ENCODE measurements at regions not wholly inside any gene's neighbourhood (a gene's known extent, or its start where the extent isn't known, plus 50 kb on each side); places are given as distances from the start of the nearest gene placed in this dataset.

DNA sequence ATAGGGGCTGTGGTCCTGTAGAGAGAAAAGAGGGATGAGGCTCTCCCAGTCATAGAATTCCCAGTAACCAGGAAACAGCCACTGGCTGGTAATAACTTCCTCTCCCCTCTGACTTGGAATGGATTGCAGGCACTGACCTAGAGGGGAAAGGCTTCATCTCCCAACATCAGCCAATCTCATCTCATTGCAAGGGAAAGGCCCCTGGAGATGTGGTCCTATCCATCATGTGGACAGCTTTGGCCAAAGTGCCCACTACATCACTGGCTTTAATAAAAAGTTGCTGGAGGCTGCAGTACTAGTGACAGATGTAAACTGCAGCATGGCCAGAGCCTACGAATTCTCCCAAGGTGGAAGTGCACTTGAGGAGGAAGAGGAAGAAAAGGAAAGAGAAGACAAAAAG, 820.5 kb upstream of the CELF4 start:
- no peak for DNase-seq (ENCODE audit: low read depth, low spot score)

DNA sequence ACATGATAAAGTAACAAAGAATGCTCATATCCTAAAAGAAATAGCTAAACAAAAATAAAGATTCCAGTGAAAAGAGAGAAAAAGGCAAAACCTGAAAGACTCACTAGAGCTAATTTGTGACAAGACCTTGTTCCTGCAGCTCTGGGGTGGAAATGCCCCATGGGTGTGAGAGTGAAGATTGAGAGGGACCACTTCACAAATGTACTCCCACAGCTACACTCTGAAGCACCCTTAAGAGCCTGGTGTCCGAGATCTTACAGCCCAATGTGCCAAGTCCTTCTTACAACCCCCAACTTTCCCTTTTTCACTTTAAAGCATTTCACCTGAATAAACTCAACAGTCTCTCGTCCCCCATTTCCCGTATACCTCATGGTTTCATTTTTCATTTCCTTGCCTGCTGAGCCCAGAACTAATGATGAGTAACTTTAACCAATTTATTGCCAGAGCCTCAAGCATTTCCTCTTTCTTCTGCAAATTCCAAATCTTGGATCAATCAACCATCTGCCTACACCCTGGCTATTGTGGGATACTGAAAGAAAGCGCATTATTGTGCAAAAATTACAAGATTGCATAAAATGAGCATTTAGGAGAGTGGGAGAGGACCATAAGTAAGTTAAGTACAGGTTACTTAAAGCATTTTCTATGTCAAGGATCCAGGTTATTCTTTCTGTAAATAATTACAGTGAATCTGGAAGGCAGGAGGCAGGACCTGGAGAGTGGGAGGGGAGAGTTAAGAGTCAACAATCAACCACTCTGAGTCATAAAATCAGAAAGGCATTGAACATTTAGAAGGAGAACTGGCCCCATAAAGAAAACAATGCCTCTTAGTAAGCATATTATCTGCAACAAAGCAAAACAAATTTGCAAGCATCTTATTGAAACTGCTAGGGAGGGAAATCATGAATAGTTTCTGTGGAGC, 804.4 kb upstream of the CELF4 start:
- no peak for DNase-seq (ENCODE audit: low read depth, low spot score)

DNA sequence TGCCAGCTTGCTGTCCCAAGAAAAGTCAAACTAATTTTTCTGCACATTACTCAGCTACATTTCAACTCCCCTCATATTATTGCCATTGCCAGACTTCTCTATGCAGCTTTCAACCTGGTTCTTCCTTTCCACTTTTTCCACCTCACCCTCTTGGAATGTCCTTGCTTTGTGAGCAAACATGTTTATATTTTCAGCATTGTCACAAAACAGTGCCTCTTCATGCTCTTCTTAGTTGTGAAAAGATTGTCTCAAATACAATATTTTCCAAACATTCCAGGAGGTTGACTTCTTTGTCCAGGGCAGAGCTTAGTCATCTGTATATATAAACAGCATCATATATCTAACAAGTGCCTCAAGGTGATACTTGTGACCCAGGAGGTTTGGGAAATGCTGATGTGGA, 803.3 kb upstream of the CELF4 start:
- DNase-seq (ENCODE audit: low read depth, low spot score): no peak

DNA sequence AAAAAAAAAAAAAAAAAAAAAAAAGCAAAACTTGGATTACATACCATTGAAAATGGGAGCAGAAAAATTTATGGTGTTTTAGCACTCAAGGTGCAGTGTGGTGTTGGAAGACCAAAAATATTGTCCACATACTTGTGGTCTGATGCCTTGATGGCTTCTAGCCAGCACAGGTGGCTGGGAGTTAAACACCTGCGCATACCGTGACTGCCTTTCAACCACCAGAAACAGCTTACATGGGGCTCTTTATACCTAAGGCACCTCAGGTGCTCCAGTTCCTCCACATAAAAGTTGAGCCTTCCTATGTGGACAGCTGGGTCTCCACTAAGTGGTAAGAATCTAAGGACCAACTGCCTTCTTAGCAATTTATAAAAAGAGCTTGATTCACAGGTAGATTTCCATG, 802.6 kb upstream of the CELF4 start:
- no peak for DNase-seq (ENCODE audit: low read depth, low spot score)

DNA sequence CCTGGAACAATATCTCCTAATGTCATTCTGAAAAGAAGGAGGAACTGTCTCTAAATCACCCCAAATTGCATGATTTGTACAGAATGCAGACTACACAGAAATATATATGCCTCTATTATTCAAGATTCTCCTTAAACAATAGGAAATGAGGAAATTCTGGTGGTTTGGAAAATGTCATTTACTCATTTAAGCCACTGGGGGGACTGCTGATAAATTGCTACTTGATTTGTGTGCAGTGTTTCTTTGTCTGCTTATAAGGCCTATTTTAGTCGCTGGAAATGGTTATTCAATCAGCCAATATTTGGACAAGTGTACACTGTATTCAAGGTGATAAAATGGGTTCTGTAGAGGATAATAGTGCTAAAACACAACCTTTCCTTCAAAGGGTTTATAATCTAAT, 801.9 kb upstream of the CELF4 start:
- no peak for DNase-seq (ENCODE audit: low read depth, low spot score)

DNA sequence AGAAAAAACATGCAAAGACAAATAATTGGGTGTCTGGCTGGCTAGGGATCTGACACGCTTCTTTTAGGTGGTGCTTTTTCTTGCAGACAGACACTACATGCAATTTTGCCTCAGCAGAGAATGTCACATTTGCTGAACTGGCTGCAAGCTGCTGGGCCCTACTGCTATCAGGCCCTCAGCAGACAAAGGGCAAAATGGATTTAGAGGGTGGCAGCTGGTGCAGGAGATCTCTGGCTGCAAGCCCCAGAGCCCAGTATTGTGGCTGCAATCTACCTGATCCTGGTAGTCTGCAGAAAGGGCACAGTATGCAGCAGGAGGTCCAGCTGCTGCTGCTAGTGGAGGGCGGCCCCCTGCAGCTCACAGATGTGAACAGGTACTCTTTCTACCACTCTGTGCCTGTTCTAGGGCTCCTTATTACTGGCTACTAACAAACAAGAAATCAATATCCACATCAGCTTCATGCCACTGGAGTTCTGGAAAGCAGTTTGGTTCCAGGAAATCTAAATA, 796.7 kb upstream of the CELF4 start:
- no peak for DNase-seq (ENCODE audit: low read depth, low spot score)

DNA sequence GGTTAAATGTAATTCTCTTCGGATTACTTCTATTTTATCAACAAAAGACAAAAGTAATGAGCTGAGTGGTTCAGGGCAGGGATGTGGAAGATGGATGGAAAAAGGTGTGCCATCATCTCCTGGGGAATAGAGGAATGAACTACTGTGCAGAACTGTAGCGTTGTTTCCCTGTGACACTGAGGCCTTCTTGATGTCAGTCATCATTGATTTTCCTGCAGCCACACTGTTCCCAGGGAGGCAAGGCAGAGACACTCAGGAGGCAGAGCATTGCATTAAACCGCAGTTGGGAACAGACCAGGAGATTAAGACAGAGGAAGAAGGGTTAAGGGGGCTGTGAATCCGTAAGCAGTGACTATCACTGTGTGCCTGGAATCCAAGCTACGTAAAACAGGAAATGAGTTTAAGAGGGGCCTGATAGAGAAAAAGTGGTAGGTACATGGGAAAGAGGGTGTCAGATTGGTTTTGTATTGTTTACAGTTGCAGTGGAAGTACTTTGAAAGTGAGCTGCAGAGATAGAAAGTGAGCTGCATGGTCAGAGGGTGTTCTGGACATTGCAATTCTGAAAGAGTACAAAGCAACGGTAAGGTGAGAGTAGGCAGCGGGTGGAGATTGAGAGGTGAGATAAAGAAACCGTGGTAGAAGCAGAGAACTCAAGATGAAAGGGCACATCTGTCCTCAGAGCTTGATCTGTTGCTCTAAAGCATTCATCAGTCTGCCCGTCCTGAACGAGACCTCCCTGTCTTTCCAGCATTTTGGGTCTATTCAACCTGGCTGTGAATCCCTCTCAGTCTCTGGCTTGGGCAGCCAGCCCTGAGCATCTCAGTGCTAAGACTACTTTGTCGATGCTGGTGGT, 793.4 kb upstream of the CELF4 start:
- no peak for DNase-seq (ENCODE audit: low read depth, low spot score)

DNA sequence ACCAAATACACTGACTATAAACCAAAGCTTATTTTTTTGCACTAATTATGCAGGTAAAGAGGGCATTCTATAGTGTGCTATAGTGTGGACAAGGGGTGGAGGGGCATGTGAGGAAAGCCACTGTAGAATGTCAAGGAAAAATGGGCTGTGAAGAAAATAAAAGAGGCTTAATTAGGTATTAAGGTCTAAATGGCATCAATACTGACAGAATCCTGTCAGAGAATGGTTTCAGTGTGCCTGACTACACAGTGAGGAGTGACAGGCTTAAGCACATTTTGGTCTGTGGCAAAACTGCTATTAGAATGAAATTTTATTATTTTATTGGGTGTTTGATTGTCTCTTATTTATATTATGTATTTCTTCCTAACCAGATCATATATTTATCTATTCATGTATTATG, 787.6 kb upstream of the CELF4 start:
- DNase-seq (ENCODE audit: low read depth, low spot score): no peak

DNA sequence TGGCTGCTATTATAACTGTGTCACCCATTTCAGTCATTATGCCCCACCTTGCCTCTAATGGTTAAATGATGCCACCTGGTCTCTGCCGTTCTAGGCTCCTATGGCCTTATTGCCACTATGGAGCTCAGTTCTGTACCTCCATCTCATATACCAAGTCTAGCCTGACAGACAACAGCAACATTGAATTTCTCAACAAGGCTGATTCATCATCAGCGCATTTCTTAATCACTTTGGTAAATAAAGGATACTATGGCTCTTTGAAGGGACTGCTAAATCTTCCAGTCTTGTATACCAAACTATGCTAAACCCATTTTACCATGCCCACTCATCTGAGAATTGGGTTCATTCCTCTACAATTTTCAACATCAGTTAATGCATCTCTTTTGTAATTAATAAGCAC, 784.5 kb upstream of the CELF4 start:
- DNase-seq (ENCODE audit: low read depth, low spot score): no peak

DNA sequence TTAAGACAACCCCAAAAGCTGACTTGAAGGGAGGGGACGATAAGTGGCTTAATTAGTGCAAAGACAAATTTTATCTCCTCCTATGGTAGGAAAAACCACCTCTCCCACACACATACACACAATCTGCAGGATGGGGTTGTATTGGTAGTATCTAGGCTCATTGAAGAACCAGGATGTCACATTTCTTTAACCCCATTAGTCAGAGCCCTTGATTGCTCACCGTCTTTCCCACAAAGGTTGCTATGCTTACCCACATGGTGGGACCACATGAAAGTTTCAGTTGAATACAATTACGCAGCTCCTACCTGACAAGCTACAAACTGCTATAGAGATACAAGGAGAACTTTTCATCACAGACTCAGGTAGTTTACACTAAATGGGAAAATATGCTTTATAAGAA, 765.0 kb upstream of the CELF4 start:
- DNase-seq (ENCODE audit: low read depth, low spot score): no peak

DNA sequence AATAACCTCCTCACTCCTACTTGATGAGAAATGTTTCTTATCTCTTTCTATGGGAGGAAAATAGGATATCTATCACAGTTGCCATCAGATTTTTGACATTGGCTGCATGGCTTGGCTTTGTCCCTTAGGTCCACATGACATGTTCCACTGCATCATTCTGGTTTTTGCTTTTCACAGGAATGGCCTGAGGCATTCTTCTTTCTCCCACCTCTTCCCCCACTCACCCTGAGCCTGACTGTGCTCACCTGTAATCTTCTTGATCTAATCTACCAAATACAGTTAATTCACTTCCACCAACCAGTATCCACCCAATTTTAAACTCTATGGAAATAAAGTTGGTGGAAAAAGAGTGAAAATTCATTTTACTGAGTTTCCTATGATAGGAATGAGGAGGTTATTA, 763.5 kb upstream of the CELF4 start:
- no peak for DNase-seq (ENCODE audit: low read depth, low spot score)

DNA sequence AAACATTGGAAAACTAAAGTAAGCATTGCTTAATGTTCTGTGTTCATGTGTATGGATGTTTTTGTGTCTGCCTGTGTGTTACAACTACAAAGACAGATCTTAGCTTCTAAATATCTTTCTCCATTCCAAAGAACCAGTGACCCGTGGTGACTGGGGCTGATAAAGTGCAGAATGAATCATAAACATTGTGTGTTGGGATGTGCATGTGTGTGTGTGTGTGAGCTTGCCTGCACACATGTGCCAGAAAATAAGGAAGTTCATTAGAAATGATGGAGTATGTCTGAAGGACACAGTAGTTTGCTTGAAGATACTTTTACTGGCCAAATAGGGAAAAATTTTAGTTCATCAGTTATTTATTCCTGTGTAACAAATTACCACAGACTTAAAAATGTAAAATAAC, 756.6 kb upstream of the CELF4 start:
- no peak for DNase-seq (ENCODE audit: low read depth, low spot score)

DNA sequence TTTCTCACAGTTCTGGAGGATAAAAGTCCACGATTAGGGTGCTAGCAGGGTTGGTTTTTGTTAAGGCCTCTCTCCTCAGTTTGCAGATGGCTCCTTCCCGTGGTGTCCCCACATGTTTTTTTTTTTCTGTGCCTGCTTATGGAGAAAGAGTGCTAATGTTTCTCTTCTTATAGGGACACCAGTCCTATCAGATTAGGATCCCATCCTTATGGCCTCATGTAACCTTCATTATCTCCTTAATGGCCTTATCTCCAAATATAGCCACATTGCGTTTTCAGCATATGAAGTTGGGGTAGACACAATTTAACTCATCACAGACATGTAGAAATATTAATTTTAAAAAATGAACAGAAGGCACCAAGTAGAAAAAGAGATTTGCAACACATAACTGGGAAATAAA, 755.7 kb upstream of the CELF4 start:
- no peak for DNase-seq (ENCODE audit: low read depth, low spot score)

DNA sequence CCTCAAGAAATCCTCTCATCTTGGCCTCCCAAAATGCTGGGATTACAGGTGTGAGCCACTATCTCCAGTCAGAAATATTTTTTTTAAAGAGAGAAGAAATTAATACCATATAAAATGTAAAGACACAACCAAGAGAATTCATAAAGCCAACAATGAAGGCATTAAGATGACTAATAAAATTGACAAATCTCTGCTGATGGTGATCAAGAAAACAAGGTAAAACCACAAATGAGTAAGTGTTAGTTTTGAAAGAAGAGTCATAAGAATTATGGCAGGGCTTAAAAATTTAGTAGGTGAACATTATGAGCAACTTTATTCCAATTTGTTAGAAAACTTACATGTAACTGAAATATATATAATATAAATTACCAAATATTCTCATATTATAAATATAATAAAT, 752.8 kb upstream of the CELF4 start:
- DNase-seq (ENCODE audit: low read depth, low spot score): no peak

DNA sequence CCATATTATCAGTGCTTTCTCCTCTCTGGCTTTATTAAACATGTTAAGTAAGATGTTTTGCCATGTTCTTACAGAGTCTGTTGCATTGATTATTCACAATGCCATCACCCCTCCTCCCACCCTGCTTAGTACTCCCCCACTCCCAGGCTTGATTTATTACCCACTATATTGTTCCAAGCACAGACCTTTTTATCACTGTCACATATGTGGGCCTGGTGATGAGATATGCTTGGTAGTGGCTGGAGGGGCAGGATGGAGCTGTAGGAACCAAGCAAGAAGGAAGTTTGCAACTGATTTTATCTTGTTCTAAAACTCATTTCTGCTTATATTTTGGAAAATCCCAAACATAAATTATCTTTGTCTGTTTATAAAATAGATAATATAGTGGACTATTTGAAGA, 748.2 kb upstream of the CELF4 start:
- DNase-seq (ENCODE audit: low read depth, low spot score): no peak

DNA sequence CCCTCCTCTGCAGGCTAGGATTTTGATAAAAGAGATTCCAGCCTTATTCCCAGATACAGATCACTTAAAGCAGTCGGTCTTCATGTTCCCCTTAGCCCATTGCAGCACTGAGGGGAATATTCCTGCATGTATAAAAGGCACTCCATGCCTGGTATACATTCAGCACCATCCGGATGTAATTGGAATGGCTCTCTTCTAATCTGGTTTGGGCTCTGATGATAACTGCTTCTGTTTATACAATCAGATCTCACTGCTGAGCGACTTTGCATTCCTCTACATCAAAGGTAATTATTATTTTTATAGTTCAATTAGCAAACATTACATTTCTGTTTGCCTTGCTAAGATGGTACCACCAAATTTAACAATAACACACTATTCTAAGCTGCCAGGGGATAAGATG, 746.9 kb upstream of the CELF4 start:
- DNase-seq (ENCODE audit: low read depth, low spot score): no peak

DNA sequence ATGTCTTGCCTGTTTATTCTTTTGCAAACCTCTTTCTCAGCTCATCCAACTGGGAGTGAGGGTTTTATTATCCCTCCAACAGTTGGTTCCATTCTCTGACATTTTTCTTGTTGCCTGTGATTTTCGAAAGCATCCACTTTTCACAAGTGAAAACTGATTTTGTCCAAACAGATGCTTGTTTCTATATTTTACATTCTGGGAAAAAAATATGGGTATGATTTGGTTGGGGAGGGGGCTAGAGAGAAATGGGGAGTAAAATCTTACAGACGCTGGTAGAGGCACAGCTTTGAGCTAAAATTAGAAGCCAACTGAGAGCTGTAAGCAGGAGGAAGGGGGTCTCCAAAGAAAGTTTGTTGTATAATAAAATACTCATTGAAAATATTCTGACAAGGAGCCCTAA, 745.3 kb upstream of the CELF4 start:
- DNase-seq (ENCODE audit: low read depth, low spot score): no peak

DNA sequence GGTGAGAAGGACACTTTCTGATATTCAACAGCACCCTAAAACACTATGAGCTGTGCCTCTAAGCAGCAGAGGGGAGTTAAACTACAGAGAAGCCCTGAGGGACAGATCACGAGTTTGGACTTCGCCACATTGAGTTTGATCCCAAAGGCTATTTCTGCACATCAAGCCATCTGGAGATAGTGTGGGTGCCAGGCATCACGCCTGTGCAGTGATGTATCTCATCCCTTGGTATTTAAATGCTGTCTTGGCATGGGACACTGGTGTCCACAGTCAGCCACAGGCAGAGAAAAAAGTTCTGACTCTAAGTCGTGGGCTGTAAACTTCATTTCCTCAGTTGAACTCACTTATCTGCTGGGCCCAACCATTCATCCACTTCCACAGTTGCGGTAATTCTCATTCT, 742.3 kb upstream of the CELF4 start:
- DNase-seq (ENCODE audit: low read depth, low spot score): no peak

DNA sequence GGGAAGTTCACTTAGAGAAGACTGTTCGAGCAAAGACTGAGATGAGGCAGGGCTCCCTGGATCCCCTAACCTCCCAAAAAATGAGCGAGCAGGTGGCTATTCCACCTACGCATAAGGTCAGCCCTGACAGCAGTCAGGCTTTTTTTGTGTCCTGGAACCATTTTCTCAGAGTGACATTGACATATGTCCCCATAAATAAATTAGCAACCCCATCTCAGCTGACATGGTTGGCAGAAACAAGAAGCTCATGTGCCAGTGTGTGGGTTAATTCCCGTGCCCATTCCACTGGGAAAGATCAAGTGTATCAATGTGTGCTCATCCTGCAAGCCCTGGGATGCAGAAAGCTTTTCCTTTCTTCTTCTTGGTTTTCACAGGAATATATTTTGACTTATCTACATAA, 740.4 kb upstream of the CELF4 start:
- no peak for DNase-seq (ENCODE audit: low read depth, low spot score)

DNA sequence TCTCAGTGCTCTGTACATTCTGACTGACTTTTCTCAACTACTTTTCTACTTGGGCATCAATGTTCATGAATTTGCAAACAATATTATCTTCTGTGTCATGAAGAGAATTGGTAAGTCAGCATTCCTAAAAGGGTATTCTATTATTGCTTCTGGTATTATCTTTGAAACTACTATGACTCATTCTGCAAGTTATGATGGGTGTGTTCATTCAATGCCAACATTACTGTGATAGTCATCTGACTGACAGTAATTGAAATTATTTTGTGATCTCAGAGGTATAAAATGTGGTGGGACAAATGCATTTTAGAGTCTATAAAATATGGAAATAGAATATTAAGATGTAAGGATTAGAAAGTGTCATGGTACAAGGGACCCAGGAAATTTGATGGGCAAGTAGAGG, 736.0 kb upstream of the CELF4 start:
- no peak for DNase-seq (ENCODE audit: low read depth, low spot score)

DNA sequence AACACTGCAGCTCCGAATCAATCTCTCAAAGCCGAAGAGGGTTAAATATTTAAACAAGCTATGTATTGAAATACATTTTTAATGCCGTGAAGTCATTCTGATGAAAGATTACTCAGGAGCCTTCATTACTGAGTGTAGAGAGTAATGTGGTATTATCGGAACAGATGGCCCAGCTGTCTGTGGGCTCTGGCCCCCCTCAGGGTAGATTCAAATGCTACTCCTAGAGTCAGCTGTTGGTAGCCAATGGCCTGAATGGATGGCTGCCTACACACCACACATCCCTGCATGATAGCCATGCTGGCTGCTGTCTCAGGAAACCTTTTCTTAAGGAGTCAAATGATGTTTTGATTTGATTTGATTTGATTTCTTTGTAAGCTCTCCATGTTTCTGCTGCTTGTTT, 732.3 kb upstream of the CELF4 start:
- no peak for DNase-seq (ENCODE audit: low read depth, low spot score)

DNA sequence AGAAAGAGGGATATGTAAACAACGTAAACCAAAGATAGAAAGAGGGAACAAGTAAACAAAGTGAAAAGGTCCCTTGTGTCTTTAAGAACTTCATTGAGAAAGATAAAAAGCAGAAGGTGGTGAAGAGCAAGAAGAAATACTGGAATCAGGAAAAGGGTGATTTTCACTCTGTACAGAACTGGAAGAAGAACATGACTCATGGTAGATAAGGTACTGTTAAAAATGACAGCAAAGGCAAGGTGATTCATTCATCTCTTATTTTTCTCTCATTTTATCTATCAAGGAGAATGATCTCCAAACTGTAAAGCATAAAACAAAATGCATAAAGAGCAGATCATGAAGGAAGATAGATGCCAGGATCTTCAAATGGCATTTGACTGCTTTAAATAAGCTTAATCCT, 724.6 kb upstream of the CELF4 start:
- no peak for DNase-seq (ENCODE audit: low read depth, low spot score)

DNA sequence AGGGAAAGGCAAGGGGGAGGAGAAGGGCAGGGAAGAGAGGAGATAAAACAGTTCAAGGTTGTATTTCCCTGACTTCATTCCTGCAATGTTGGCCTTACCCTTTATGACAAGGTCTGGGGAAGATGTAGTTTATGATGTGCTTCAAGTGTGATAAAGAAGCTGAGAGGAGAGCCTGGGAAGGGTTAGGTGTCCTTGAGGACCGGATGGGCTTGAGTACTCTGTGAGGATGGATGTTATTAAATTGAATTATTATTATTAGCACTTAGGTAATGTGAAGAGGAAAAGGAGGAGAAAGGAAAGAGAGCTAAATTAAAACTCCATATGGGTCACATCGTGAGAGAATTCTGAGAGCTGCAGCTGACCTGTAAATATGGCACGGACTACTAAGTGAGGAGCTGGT, 719.4 kb upstream of the CELF4 start:
- DNase-seq (ENCODE audit: low read depth, low spot score): no peak
